HG03520 (cell line): ENCODE measurements at regions not wholly inside any gene's neighbourhood (a gene's known extent, or its start where the extent isn't known, plus 50 kb on each side); places are given as distances from the start of the nearest gene placed in this dataset.

Source experiments
- ATAC-seq: cut with Tn5 transposase; IDR thresholded peaks from one replicate; pipeline ENCODE4 v1.9.1; 2021; ENCODE audit warnings: mild to moderate bottlenecking, moderate library complexity; ENCODE audit not compliant: unreplicated experiment

- ATAC-seq = no peak
These were observed 107.4 kb upstream of the GRIK2 start for GRCh38 chr6:101286146-101286545.

- no peak for ATAC-seq
These were observed 103.2 kb upstream of the GRIK2 start for GRCh38 chr6:101290346-101290745.

- ATAC-seq = no peak
These were observed 99.4 kb upstream of the GRIK2 start for GRCh38 chr6:101294051-101294638.

DNA sequence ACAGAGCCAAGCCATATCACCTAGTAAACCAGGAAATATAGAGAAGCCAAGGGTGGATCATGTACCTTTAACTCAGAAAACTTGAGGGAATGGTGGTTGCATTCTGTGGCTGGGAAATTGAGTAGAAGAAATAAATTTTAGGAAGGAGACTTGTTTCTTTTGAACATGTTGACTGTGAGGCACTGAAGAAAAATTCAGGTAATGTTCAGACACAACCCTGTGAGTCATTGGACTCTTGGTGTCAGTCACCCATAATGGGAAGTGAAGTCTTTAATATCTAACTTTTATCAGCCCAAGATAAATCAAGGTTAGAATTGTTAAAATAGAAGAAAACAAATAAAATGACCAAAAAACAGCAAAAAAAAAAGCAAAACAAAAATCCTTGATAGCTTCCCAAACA is 98.8 kb upstream of the GRIK2 start:
- ATAC-seq = no peak

GRCh38 chr6:101296169-101296960 is 97.1 kb upstream of the GRIK2 start:
- ATAC-seq = no peak

DNA sequence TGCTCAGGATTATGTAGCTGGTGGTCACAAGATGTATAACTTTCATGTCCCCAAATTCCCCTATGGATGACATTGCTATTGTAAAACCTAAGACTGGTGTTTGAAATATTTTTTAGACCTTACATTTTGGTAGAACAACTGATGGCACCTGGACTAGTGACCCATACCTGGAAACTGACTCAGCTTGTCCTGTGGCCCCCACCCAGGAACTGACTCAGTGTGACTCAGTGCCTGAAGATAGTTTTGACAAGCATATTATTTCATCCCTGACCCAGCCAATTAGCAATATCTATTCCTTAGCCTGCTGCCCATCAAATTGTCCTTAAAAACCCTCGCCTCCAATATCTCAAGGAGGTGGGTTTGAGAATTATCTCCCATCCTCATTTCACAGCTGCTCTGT is 90.9 kb upstream of the GRIK2 start:
- ATAC-seq = no peak

GRCh38 chr6:101303495-101303894 is 90.0 kb upstream of the GRIK2 start:
- ATAC-seq = no peak

GRCh38 chr6:101312652-101313051 is 80.9 kb upstream of the GRIK2 start:
- no peak for ATAC-seq

DNA sequence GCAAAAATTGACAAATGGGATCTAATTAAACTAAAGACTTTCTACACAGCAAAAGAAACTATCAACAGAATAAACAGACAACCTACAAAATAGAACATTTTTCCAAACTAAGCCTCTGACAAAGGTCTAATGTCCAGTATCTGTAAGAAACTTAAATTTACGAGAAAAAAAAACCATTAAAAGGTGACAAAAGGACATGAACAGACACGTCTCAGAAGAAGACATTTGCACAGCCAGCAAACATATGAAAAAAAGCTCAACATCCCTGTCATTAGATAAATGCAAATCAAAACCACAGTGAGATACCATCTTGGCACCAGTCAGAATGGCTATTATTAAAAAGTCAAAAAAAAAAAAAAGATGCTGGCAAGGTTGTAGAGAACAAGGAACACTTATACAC is 70.6 kb upstream of the GRIK2 start:
- no peak for ATAC-seq

- ATAC-seq = no peak
These were observed 67.1 kb upstream of the GRIK2 start for GRCh38 chr6:101326411-101326810.

GRCh38 chr6:101341926-101342325 is 51.6 kb upstream of the GRIK2 start:
- ATAC-seq = no peak
